Panc1 (cell line): ENCODE measurements at regions not wholly inside any gene's neighbourhood (a gene's known extent, or its start where the extent isn't known, plus 50 kb on each side); places are given as distances from the start of the nearest gene placed in this dataset.

Source experiments
- ATAC-seq: fragments of 200-7000 bp; cut with Tn5 transposase; 2 replicates; pipeline ENCODE4 v1.9.1; 2020; ENCODE audit warnings: mild to moderate bottlenecking, moderate library complexity
- BruUV-seq: library from RNA; stranded (reverse); fragments of 400-500 nt; replicated peaks from 2 replicates; lab custom pipeline; 2021; lab: Mats Ljungman, UMichigan
- CTCF ChIA-PET: fragments of 300-600 bp; sonication (Branson Sonifier 250); formaldehyde crosslinking; loops from one replicate; lab custom pipeline; 2022; ENCODE audit warnings: antibody characterized with exemption; lab: Charles Lee
- POLR2A ChIA-PET: fragments of 300-600 bp; sonication (Branson Sonifier 250); formaldehyde crosslinking; loops from one replicate; lab custom pipeline; 2022; ENCODE audit warnings: antibody characterized with exemption; lab: Charles Lee
- DNase-seq: peaks from one replicate; pipeline ENCODE4 v3.0.0-alpha.2; 2010; ENCODE audit warnings: low read depth, low spot score
- H3K27ac ChIP-seq: 2 replicates; pipeline ENCODE4 v1.5.1; 2011; ENCODE audit warnings: mild to moderate bottlenecking, low read length, inconsistent platforms
- H3K27me3 ChIP-seq: fragments of 200-500 bp; sonication (Bioruptor generic); 2 replicates; pipeline ENCODE4 v1.6.0; 2014; ENCODE audit warnings: low read length, inconsistent platforms; ENCODE audit not compliant: control insufficient read depth, insufficient read depth
- H3K36me3 ChIP-seq: fragments of 200-500 bp; sonication (Bioruptor generic); 2 replicates; pipeline ENCODE4 v1.5.1; 2014; ENCODE audit warnings: inconsistent platforms, mild to moderate bottlenecking, low read length, moderate library complexity; ENCODE audit not compliant: control insufficient read depth, insufficient read depth
- H3K4me1 ChIP-seq: 2 replicates; pipeline ENCODE4 v1.5.1; 2011; ENCODE audit warnings: inconsistent platforms, mild to moderate bottlenecking, low read length, moderate library complexity; ENCODE audit not compliant: control insufficient read depth, insufficient read depth
- H3K4me3 ChIP-seq, 2 experiments: 2 replicates each; pipeline ENCODE4 v1.5.1; 2011 to 2012; ENCODE audit warnings: low read depth in 2 of 2, low read length in 2 of 2, mild to moderate bottlenecking in 2 of 2, inconsistent platforms in 1 of 2, moderate library complexity in 1 of 2
- H3K9me3 ChIP-seq: fragments of 200-500 bp; sonication (Bioruptor generic); 2 replicates; pipeline ENCODE4 v1.5.1; 2014; ENCODE audit warnings: low read depth, mild to moderate bottlenecking, inconsistent platforms, low read length, moderate library complexity; ENCODE audit not compliant: control insufficient read depth, insufficient read depth
- POLR2AphosphoS5 ChIP-seq: IDR thresholded peaks from 2 replicates; pipeline ENCODE4 v1.6.1; 2012; ENCODE audit warnings: mild to moderate bottlenecking, low read depth, low read length, moderate library complexity
- REST ChIP-seq, 2 experiments: IDR thresholded peaks; 2 replicates each; pipeline ENCODE4 v1.6.1; 2011 to 2012; ENCODE audit warnings: low read depth in 2 of 2, control low read depth in 1 of 2, low read length in 1 of 2, mild to moderate bottlenecking in 1 of 2, moderate library complexity in 1 of 2; ENCODE audit not compliant: insufficient read depth in 1 of 2
- SIN3A ChIP-seq: IDR thresholded peaks from 2 replicates; pipeline ENCODE4 v1.6.1; 2012; ENCODE audit warnings: low read depth, mild to moderate bottlenecking, low read length, moderate library complexity, borderline replicate concordance; ENCODE audit not compliant: insufficient read depth
- TCF7L2 ChIP-seq: IDR thresholded peaks from 2 replicates; pipeline ENCODE4 v1.6.1; 2011; ENCODE audit warnings: mild to moderate bottlenecking, low read depth, low read length, inconsistent platforms
- in situ Hi-C: cut with HindIII; loops from 2 replicates; pipeline ENCODE4 v1.10.0; 2016; ENCODE audit warnings: low sequenced_read_pairs, low pct_unique_long_range_greater_than_20kb
- intact Hi-C: fragments of 100-400 bp; cut with micrococcal nuclease; formaldehyde crosslinking; loops from one replicate; pipeline ENCODE4 v1.10.0; 2022; ENCODE audit not compliant: unreplicated experiment
- TF ChIP-seq, protein P1 (sequence below): fragments of 450-650 bp; IDR thresholded peaks from 2 replicates; pipeline ENCODE4 v1.5.1; 2017; ENCODE audit warnings: mild to moderate bottlenecking

DNA sequence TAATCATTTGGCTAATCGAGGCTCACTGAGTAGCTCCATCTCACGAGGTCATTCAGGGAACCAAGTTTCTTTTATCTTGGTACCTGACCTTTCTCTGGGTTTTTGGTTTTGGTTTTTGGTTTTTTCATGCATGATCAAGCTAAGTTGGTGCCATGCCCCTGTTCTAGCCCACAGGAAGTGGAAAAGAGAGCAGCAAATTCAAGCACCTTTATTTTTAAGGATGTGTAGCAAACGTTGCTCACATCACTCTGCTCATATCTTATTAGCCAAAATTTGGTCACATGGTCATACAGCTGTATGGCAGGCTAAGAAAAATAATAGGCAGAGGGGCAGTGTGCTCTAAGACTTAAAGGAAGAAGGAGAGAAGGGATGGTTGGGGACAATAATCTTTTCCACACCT, 593.5 kb downstream of the DIAPH3 start:
- no peaks in the 10 kb centered on the region for H3K9me3 ChIP-seq

GRCh38 chr13:59584101-59584500, 579.6 kb downstream of the DIAPH3 start:
- in situ Hi-C loops (no loop called here), intact Hi-C loops (no loop called here)
- H3K4me3 ChIP-seq: no peak overlapping the region
- H3K36me3 ChIP-seq: no peaks in the 10 kb centered on the region
- H3K27me3 ChIP-seq: no peaks in the 10 kb centered on the region
- BruUV-seq: no TSS peak
- H3K27ac ChIP-seq: no peak overlapping the region
- ChIA-PET POLR2A (no interaction called here), CTCF (no interaction called here)
- TF ChIP-seq REST (IDR thresholded peaks at IDR 0.05; ENCODE audit: insufficient read depth in 1 of 2, low read depth in 2 of 2, low read length in 1 of 2): no peak
- no peak for TF ChIP-seq TCF7L2
- TF ChIP-seq SIN3A: no peak
- DNase-seq (no peak), ATAC-seq (no peak)
- no peaks in the 10 kb centered on the region for H3K4me1 ChIP-seq
- H3K9me3 ChIP-seq: no peaks in the 10 kb centered on the region

More for the DNA sequence above, 593.5 kb downstream of the DIAPH3 start:
- in situ Hi-C loops (no loop called here), intact Hi-C loops (no loop called here)
- no peak for ATAC-seq
- Histone ChIP-seq H3K36me3 (no peaks in the 10 kb centered on the region), H3K4me3 (no peak overlapping the region), H3K27ac (no peak overlapping the region), H3K4me1 (no peaks in the 10 kb centered on the region), H3K27me3 (no peaks in the 10 kb centered on the region)
- TF ChIP-seq TCF7L2 (no peak), POLR2AphosphoS5 (no peak), SIN3A (no peak), REST (IDR thresholded peaks at IDR 0.05; ENCODE audit: insufficient read depth in 1 of 2, low read depth in 2 of 2, low read length in 1 of 2) (no peak)
- TF ChIP-seq, protein P1, sequence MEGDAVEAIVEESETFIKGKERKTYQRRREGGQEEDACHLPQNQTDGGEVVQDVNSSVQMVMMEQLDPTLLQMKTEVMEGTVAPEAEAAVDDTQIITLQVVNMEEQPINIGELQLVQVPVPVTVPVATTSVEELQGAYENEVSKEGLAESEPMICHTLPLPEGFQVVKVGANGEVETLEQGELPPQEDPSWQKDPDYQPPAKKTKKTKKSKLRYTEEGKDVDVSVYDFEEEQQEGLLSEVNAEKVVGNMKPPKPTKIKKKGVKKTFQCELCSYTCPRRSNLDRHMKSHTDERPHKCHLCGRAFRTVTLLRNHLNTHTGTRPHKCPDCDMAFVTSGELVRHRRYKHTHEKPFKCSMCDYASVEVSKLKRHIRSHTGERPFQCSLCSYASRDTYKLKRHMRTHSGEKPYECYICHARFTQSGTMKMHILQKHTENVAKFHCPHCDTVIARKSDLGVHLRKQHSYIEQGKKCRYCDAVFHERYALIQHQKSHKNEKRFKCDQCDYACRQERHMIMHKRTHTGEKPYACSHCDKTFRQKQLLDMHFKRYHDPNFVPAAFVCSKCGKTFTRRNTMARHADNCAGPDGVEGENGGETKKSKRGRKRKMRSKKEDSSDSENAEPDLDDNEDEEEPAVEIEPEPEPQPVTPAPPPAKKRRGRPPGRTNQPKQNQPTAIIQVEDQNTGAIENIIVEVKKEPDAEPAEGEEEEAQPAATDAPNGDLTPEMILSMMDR: no peak
- POLR2A ChIA-PET: no interaction called here
- no peak for DNase-seq
- CTCF ChIA-PET: no interaction called here
- no TSS peak for BruUV-seq
